GM18507 (cell line): ENCODE measurements at regions not wholly inside any gene's neighbourhood (a gene's known extent, or its start where the extent isn't known, plus 50 kb on each side); places are given as distances from the start of the nearest gene placed in this dataset.
"Not testable (repeated sequence)": the region's sequence is repeated elsewhere in the genome, so short reads cannot be mapped to it uniquely, and the experiment has no call there.

Experiments used
- DNase-seq: peaks from one replicate; pipeline ENCODE4 v3.0.0; 2011; ENCODE audit warnings: low read depth; ENCODE audit not compliant: insufficient read length; ENCODE audit errors: extremely low spot score
- FAIRE-seq: peaks from 2 replicates; lab custom pipeline; 2011; peaks lifted over from hg19 to GRCh38; lab: Jason Lieb, UNC

- DNase-seq, result no peak
- FAIRE-seq, result no peak
These were observed 51.0 kb upstream of the RCBTB2 start for GRCh38 chr13:48583859-48584311.

DNA sequence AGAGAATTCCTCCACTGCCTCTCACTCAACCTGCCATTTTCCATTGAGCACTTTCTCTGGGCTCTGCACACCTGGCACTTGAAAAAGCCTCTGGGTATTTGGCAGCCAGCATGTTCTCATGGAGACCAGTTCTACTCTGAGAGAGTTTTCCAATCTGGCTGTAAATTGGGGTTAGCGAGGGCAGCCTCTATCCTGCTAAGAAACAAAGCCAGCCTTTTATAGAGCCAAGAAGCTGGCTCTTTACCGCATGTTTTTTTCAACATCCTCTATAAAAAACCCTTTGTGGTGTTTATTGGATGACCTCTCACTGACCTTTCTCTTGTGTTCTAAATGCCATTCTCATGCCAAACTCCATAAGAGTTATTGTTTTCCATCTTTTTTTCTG is 52.6 kb upstream of the RCBTB2 start:
- FAIRE-seq (peak; percentile 59), DNase-seq (no peak)

DNA sequence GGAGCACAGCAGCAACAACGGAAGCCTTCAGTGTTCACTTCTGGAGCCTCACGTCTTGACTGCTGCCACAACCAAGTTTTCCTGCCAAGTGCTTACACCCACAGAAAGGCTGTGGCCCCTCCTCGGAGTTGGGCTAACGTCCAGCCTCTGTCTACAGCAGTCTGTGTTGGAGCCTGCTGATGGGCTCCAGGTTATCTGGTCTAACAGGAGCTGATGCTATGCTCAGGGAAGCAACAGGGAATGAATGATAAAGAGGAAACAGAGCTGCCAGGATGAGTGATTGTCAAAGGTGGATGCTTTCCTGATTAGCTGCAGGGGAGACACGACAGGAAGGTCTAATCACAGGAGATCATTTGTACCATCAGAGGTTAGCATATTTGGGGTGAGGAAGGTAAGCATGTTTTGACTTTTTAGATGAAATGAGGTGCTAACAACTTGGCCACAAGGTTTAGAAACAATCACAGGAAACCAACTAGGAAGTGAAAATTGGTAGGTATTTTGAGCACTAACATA is 53.8 kb upstream of the RCBTB2 start:
- FAIRE-seq, result peak; percentile 85
- DNase-seq, result no peak

- DNase-seq (no peak), FAIRE-seq (peak; percentile 61)
These were observed 55.2 kb upstream of the RCBTB2 start for GRCh38 chr13:48588120-48588519.

- DNase-seq, result no peak
- FAIRE-seq, result no peak
These were observed 57.4 kb upstream of the RCBTB2 start for GRCh38 chr13:48590141-48590901.

DNA sequence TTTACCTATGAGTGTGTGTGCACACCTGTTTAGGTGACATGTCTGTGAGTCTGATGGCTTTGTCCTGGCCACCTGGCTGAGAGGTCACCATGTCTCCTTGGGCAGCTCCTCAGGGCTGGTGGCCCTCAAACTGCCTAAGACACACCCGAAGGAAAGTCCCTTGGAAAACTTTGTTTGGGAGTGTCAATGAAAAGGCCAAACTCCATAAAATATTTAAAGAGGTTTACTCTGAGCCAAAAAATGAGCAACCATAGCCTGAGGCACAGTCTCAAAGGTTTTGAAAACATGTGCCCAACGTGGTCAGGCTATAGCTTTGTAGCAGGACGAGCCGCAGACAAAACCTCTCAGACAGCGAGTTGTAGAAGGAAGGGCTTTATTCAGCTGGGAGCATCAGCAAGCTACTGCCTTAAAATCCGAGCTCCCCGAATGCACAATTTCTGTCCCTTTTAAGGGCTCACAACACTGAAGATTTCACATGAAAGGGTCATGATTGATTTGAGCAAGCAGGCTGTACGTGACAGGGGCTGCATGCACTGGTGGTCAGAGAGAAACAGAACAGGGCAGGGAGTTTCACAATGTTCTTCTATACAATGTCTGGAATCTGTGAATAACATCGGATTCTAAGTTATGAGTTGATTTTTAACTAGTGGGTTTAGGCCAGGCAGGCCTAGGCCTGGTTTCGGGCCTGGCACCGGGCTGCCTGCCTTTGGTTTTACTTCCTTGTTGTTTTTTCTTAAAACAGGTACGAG is 58.4 kb upstream of the RCBTB2 start:
- DNase-seq, result not testable (repeated sequence)
- FAIRE-seq, result peak; percentile 33

DNA sequence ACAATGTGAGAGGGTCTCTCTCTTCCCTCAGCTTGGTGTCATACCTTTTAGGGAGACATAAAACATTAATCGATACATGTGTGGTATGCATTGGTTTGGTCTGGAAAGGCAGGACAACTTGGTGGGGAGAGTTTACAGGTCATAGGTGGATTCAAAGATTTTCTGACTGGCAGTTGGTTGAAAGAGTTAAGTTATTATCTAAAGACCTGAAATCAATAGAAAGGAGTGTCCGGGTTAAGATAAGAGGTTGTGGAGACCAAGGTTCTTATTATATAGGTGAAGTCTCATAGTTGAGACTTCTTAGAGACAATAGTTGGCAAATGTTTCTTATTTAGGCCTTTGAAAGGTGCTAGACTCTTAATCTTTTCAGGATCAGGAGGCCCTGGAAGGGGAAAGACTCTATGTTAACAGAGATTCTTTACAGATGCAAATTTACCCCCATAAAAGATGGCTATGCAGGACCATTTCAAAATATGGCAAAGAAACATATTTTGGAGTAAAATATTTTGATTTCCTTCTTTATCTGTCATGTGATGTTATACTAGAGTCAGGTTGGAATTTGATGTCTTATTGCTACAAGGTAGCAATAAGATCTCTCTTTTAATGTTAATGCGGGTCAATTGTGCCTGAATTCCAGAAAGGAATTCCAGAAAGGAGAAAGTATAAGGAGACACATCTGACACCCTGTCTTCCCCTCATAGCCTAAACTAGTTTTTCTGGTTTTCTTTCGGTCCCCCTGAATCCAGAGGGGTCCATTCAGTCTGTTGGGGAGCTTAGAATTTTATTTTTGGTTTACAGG is 59.2 kb upstream of the RCBTB2 start:
- DNase-seq, result no peak

GRCh38 chr13:48592688-48593049 is 59.8 kb upstream of the RCBTB2 start:
- FAIRE-seq (no peak), DNase-seq (no peak)

More for the DNA sequence above, 59.2 kb upstream of the RCBTB2 start:
- no peak for FAIRE-seq

DNA sequence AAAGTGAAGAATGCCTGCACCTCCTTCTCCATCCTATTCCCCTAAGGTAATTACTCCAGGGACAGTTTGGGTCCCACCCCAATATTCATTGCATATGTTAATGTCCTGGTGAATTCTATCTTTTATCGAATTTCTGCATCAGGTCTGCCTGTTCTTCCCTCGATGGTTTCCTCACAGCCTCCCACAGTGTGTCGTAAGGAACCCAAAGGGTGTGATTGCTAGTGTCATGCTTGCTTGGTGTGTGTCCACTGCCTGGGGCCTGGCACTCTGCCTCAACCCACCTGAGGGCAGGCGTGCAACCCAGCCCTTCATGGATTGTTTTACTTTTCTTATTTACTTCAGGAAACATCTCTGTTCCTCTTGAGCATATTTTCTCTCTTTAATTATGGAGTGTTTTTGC is 60.2 kb upstream of the CYSLTR2 start:
- no peak for DNase-seq
- peak; percentile 18 for FAIRE-seq

- FAIRE-seq (peak; percentile 49), DNase-seq (no peak)
These were observed 59.5 kb upstream of the CYSLTR2 start for GRCh38 chr13:48594096-48594815.

- DNase-seq (no peak), FAIRE-seq (peak; percentile 87)
These were observed 58.0 kb upstream of the CYSLTR2 start for GRCh38 chr13:48595431-48596429.

DNA sequence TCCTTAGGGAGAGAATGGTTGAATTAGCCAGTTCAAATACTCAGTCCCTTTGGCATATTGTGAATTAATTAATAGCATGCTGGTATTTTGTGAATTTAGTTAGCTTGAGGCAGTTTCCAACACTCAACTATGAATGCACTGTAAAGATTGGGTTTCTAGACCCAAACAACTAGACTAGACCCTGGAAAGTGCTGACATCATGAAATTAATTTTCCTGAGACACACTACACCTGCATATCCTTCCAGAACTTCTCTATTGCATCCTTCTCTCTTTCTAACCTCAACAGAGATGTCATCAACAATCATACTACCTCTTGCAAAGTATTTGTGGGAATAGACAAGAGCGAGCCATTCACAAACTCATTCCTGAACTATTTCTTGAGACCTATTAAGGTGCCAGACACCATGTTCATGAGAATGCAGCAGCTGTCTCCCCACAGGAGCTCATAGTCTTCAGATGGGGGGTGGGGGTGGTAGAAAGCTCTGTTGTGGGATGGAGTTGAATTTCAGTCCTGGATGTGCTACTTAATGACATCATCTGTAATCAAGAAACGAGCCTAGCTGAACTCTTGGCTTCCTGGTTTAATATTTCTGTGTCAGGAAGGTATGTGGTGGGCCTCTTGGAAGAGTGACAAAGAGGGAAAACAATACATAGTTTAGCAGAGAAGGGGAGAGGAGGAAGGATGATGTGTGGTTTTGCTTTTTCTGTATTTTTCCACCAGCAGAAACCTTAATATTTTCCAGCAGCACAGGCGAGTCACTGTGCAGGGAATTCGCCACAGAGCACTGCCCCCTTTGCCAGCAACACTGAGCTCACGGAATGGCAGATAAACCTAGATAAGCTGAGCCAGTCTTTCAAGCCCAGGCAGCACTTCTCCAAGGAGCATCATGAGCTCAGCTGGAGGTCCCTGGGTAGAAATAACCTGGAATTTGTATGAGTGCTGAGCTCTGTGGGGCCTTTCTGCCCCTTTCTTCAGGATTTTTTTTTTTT is 53.1 kb upstream of the CYSLTR2 start:
- DNase-seq (no peak), FAIRE-seq (no peak)

DNA sequence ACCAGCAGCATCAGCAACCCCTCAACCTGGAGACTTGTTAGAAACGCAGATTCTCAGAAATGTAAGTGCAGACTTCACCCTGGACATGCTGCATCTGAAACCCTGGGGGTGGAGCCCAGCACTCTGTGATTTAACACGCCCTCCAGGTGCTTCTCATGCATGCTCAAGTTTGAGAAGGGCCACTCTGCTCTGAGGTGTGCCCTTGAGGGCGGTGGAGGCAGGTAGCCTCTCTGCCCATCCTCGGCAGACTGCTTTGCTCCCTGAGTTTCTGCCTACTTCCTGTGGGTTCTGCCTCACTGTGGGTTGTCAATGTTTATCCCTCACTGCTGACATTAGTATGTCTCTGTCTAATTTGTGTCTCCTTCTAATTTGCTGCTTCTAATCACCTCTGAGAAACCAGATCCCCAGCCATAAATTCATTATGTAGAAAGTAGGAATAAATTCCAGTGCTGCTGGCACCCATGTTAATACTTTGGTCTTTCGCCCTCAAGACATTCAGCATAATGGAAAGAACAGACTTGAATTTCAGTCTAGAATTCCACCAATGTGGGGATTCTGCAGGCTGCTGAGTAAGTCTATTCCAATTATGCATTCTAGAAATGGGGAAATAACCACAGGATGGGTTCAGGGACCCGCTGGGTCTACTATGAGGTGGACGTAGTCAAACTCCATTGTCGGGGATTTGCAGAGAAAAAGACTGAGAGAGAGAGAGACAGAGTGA is 51.3 kb upstream of the CYSLTR2 start:
- DNase-seq (no peak), FAIRE-seq (peak; percentile 15)

DNA sequence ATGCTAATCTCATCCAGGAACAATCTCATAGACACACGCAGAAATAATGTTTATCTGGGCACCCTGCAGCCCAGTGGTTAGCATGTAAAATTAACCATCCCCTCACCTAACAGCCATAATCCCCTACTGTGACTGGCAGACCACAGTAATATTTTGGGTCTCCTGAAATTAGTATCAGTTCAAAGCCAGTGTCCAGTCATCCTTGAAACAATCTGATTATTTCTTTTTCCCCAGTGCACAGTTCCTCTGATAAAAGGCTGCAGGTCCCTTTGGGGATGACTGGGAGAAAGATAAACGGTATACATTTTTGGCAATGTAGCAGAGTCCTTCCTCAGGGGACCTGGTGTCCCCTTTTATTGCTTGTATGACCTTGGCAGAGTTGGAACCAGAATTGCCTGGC is 50.4 kb upstream of the CYSLTR2 start:
- no peak for DNase-seq
- FAIRE-seq, result no peak
